Mucosa of descending colon (tissue), 3 donors: ENCODE measurements at regions not wholly inside any gene's neighbourhood (a gene's known extent, or its start where the extent isn't known, plus 50 kb on each side); places are given as distances from the start of the nearest gene placed in this dataset.

Source experiments
- ATAC-seq: fragments of 200-7000 bp; cut with Tn5 transposase; one replicate; pipeline ENCODE4 v1.9.1; 2020; ENCODE audit warnings: mild to moderate bottlenecking, moderate library complexity
- DNase-seq, 3 donors: peaks; one replicate each; pipeline ENCODE4 v3.0.0-alpha.2; 2020
- H3K36me3 ChIP-seq: fragments of 200-600 bp; one replicate; pipeline ENCODE4 v1.8.0; 2021; ENCODE audit warnings: low read depth, mild to moderate bottlenecking
- H3K4me1 ChIP-seq: fragments of 200-600 bp; one replicate; pipeline ENCODE4 v1.8.0; 2021; ENCODE audit warnings: low read depth, mild to moderate bottlenecking
- H3K4me3 ChIP-seq: fragments of 200-600 bp; one replicate; pipeline ENCODE4 v1.8.0; 2021; ENCODE audit warnings: mild to moderate bottlenecking
- H3K9me3 ChIP-seq: fragments of 200-600 bp; one replicate; pipeline ENCODE4 v1.8.0; 2021; ENCODE audit warnings: mild to moderate bottlenecking
- CTCF ChIP-seq: fragments of 200-600 bp; IDR thresholded peaks from one replicate; pipeline ENCODE4 v1.8.0; 2022; ENCODE audit warnings: antibody characterized with exemption, mild to moderate bottlenecking
- intact Hi-C, 2 donors: fragments of 100-400 bp; cut with DNase I in 1 of 2; cut with micrococcal nuclease in 1 of 2; formaldehyde crosslinking; loops; one replicate each; pipeline versions ENCODE4 v1.11.0 to v1.11.1; 2022; cut with DNase I, micrococcal nuclease
- donor health status: DM: no; HTN: no; CAD: no; lungs with moderate emphysema.
- donor health status: DM: no; HTN: no; CAD: no.
- donor health status: DM: no; HTN: yes; CAD: no.

- TF ChIP-seq CTCF = no peak
- ATAC-seq = no peak
- Histone ChIP-seq H3K4me3 (no peak overlapping the region), H3K36me3 (no peaks in the 10 kb centered on the region), H3K9me3 (peaks cover 20% of the 10 kb centered on the region), H3K4me1 (no peaks in the 10 kb centered on the region)
- DNase-seq = no peak
- intact Hi-C loops = no loop called here
Observed at GRCh38 chr18:37853706-37854105, 288.1 kb upstream of the CELF4 start.

GRCh38 chr18:37852464-37852863 lies 286.9 kb upstream of the CELF4 start:
- Histone ChIP-seq H3K4me3 (no peak overlapping the region), H3K9me3 (peaks cover 17% of the 10 kb centered on the region), H3K36me3 (no peaks in the 10 kb centered on the region), H3K4me1 (no peaks in the 10 kb centered on the region)
- TF ChIP-seq CTCF = no peak
- intact Hi-C loops = no loop called here
- ATAC-seq = no peak
- DNase-seq = no peak

- no peak for TF ChIP-seq CTCF
- Histone ChIP-seq H3K9me3 (peaks cover 10% of the 10 kb centered on the region), H3K36me3 (no peaks in the 10 kb centered on the region), H3K4me3 (no peak overlapping the region), H3K4me1 (no peaks in the 10 kb centered on the region)
- no peak for ATAC-seq
- DNase-seq = no peak
- intact Hi-C loops = no loop called here
Observed at GRCh38 chr18:37847544-37847943, 281.9 kb upstream of the CELF4 start.

GRCh38 chr18:37846996-37847395 lies 281.4 kb upstream of the CELF4 start:
- Histone ChIP-seq H3K4me3 (no peak overlapping the region), H3K4me1 (no peaks in the 10 kb centered on the region), H3K36me3 (no peaks in the 10 kb centered on the region), H3K9me3 (peaks cover 5% of the 10 kb centered on the region)
- DNase-seq (no peak), ATAC-seq (no peak)
- no peak for TF ChIP-seq CTCF
- intact Hi-C loops = no loop called here

GRCh38 chr18:37845498-37845897 lies 279.9 kb upstream of the CELF4 start:
- intact Hi-C loops = no loop called here
- Histone ChIP-seq H3K4me3 (no peak overlapping the region), H3K4me1 (no peaks in the 10 kb centered on the region), H3K9me3 (peaks cover 5% of the 10 kb centered on the region), H3K36me3 (no peaks in the 10 kb centered on the region)
- DNase-seq = no peak
- no peak for TF ChIP-seq CTCF
- no peak for ATAC-seq
